NB4 (cell line): ENCODE measurements at regions not wholly inside any gene's neighbourhood (a gene's known extent, or its start where the extent isn't known, plus 50 kb on each side); places are given as distances from the start of the nearest gene placed in this dataset.
"Not testable (repeated sequence)": the region's sequence is repeated elsewhere in the genome, so short reads cannot be mapped to it uniquely, and the experiment has no call there.

Experiments
- DNase-seq: peaks from one replicate; pipeline ENCODE4 v3.0.0; 2010; ENCODE audit warnings: low read depth
- H3K4me3 ChIP-seq: one replicate; pipeline ENCODE4 v1.5.1; 2011; ENCODE audit warnings: mild to moderate bottlenecking, low read depth, low read length, moderate library complexity
- CTCF ChIP-seq: IDR thresholded peaks from one replicate; pipeline ENCODE4 v1.5.1; 2012; ENCODE audit warnings: low read depth, low read length
- MAX ChIP-seq: IDR thresholded peaks from 2 replicates; pipeline ENCODE4 v1.6.1; 2011; ENCODE audit warnings: low read depth, low read length
- MYC ChIP-seq: IDR thresholded peaks from 2 replicates; pipeline ENCODE4 v1.6.1; 2011; ENCODE audit warnings: low read depth, low read length
- POLR2A ChIP-seq: IDR thresholded peaks from 2 replicates; pipeline ENCODE4 v1.6.1; 2011; ENCODE audit warnings: mild to moderate bottlenecking; ENCODE audit not compliant: insufficient read length; ENCODE audit errors: extremely low read depth

DNA sequence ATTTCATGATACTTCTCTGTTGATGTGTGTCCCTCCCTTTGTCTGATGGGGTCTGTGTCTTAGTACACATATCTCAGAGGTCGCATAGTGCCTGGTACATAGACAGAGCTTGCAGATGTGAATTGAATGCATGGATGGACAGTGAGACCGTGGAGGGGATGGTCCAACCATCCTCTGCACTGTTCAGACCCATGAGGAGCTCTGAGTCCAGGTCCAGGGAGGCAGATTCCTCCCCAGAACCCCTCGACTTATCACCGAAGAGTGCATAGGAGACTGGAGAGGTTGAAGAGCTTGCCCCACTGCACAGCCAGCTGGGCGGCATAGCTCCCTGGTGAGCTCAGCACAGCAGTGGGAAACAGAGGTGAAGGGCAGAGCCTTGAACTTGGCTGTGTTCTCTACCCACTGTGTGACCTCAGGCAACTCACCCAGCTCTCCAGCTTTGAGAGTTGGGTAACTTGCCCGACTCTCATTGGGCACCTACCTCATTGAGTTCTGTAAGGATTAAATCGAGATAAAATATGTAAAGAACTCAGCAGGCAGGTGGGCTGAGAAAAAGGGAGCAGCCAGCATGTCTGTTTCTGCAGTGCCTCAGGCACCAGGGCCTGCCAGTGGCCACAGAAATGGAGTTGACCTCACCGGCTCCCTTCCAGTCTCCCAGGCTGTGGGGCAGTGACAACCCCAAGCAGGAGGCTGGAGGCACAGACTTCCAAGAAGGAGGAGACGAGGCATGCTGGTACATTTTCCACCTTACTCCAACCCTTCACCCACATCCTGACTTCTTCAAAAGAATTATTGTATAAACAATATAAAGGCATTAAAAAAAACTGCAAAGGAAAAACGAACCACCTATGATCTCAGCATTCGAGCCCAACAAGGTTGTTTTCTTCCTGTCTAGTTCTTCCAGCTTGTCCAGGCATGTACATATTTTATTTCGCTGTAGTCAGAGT is 54.1 kb upstream of the TFRC start:
- H3K4me3 ChIP-seq, result no peak overlapping the region
- no peak for TF ChIP-seq MAX
- no peak for TF ChIP-seq MYC
- no peak for TF ChIP-seq POLR2A
- TF ChIP-seq CTCF, result no peak
- no peak for DNase-seq

- H3K4me3 ChIP-seq, result no peak overlapping the region
- no peak for TF ChIP-seq MAX
- TF ChIP-seq POLR2A, result no peak
- TF ChIP-seq CTCF, result no peak
- no peak for TF ChIP-seq MYC
- DNase-seq, result no peak
Measured at GRCh38 chr3:196134691-196135090, 52.8 kb upstream of the TFRC start.

DNA sequence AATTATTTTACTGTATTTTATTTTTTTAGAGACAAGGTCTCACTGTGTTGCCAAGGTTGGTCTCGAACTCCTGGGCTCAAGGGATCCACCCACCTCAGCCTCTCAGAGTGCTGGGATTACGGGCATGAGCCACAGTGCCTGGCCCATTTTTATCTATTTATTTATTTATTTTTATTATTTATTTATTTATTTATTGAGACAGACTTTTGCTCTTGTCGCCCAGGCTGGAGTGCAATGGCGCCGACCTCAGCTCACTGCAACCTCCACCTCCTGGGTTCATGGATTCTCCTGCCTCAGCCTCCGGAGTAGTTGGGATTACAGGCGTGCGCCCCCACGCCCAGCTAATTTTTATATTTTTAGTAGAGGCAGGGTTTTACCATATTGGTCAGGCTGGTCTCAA is 52.0 kb upstream of the TFRC start:
- not testable (repeated sequence) for DNase-seq, H3K4me3 ChIP-seq

GRCh38 chr3:196131921-196132320 is 50.0 kb upstream of the TFRC start:
- DNase-seq, result no peak
- H3K4me3 ChIP-seq, result no peak overlapping the region
- TF ChIP-seq POLR2A, result no peak
- TF ChIP-seq CTCF, result no peak
- no peak for TF ChIP-seq MYC
- TF ChIP-seq MAX, result no peak
